GM12878 (cell line): ENCODE measurements at regions not wholly inside any gene's neighbourhood (a gene's known extent, or its start where the extent isn't known, plus 50 kb on each side); places are given as distances from the start of the nearest gene placed in this dataset.

Experiments used
- ATAC-seq: fragments of 200-7000 bp; cut with Tn5 transposase; 3 replicates; pipeline ENCODE4 v1.9.1; 2020; ENCODE audit warnings: mild to moderate bottlenecking, moderate library complexity
- BruUV-seq: library from RNA; stranded (reverse); fragments of 400-500 nt; replicated peaks from 2 replicates; lab custom pipeline; 2021; lab: Mats Ljungman, UMichigan
- CTCF ChIA-PET: fragments of 300-600 bp; sonication (Branson Sonifier 250); formaldehyde crosslinking; extraction: SDS; loops from one replicate; lab custom pipeline; 2021; ENCODE audit warnings: inconsistent platforms; lab: Yijun Ruan, JAX
- POLR2A ChIA-PET: fragments of 350-600 bp; formaldehyde crosslinking; extraction: SDS; loops from one replicate; lab custom pipeline; 2021; ENCODE audit warnings: inconsistent platforms; lab: Charles Lee
- RAD21 ChIA-PET: fragments of 300-600 bp; sonication (Branson Sonifier 250); formaldehyde crosslinking; loops from one replicate; lab custom pipeline; 2023; ENCODE audit warnings: antibody characterized with exemption; ENCODE audit not compliant: unreplicated experiment; lab: Charles Lee
- SMC1A ChIA-PET: fragments of 300-600 bp; sonication (Branson Sonifier 250); formaldehyde crosslinking; loops from one replicate; lab custom pipeline; 2023; ENCODE audit not compliant: unreplicated experiment, uncharacterized antibody; lab: Charles Lee
- DNase-seq: peaks from one replicate; pipeline ENCODE4 v3.0.0-alpha.2; 2011; ENCODE audit warnings: low read depth, low spot score
- FAIRE-seq: peaks from 3 replicates; lab custom pipeline; 2011; peaks lifted over from hg19 to GRCh38; lab: Jason Lieb, UNC
- H2AFZ ChIP-seq: 2 replicates; pipeline ENCODE4 v1.6.0; 2011; ENCODE audit warnings: low read depth, low read length, control low read depth; ENCODE audit not compliant: control insufficient read depth
- H3K27ac ChIP-seq: 2 replicates; pipeline ENCODE4 v1.5.1; 2011; ENCODE audit warnings: control low read depth; ENCODE audit not compliant: control insufficient read depth, insufficient read depth
- H3K27me3 ChIP-seq, 2 experiments: replicated peaks in 1 of 2; 2 replicates each; pipeline versions ENCODE4 v1.6.0 to v1.6.1; 2011; ENCODE audit warnings: low read length in 1 of 2; ENCODE audit not compliant: control insufficient read depth in 2 of 2, insufficient read depth in 2 of 2
- H3K36me3 ChIP-seq, 2 experiments: 2 replicates each; pipeline ENCODE4 v1.5.1; 2011; ENCODE audit warnings: low read length in 1 of 2; ENCODE audit not compliant: control insufficient read depth in 2 of 2, insufficient read depth in 2 of 2
- H3K4me1 ChIP-seq: 2 replicates; pipeline ENCODE4 v1.6.1; 2011; ENCODE audit warnings: mild to moderate bottlenecking, low read length, moderate library complexity, mixed read lengths; ENCODE audit not compliant: control insufficient read depth, insufficient read depth
- H3K4me2 ChIP-seq: 2 replicates; pipeline ENCODE4 v1.6.0; 2011; ENCODE audit warnings: control low read depth; ENCODE audit not compliant: control insufficient read depth, insufficient read depth
- H3K4me3 ChIP-seq: fragments of 200-600 bp; sonication (generic); 2 replicates; pipeline ENCODE4 v1.5.1; 2016
- H3K79me2 ChIP-seq: 2 replicates; pipeline ENCODE4 v1.6.0; 2011; ENCODE audit warnings: low read length; ENCODE audit not compliant: control insufficient read depth, insufficient read depth
- H3K9ac ChIP-seq: 2 replicates; pipeline ENCODE4 v1.8.0; 2011; ENCODE audit warnings: low read length, control low read depth, mixed read lengths; ENCODE audit not compliant: control insufficient read depth, insufficient read depth
- H3K9me3 ChIP-seq: replicated peaks from 3 replicates; pipeline ENCODE4 v1.5.1; 2011; ENCODE audit warnings: mild to moderate bottlenecking, low read length; ENCODE audit not compliant: control insufficient read depth, insufficient read depth
- H4K20me1 ChIP-seq: 2 replicates; pipeline ENCODE4 v1.6.0; 2011; ENCODE audit not compliant: control insufficient read depth, insufficient read depth
- ATF3 ChIP-seq: IDR thresholded peaks from 2 replicates; pipeline ENCODE4 v1.6.1; 2011; ENCODE audit warnings: low read depth, mild to moderate bottlenecking, low read length, moderate library complexity, borderline replicate concordance; ENCODE audit errors: extremely low read depth
- BCL11A ChIP-seq: IDR thresholded peaks from 2 replicates; pipeline ENCODE4 v1.6.1; 2011; ENCODE audit warnings: low read depth, low read length
- CEBPZ ChIP-seq: fragments of 150-350 bp; IDR thresholded peaks from 2 replicates; pipeline ENCODE4 v1.6.1; 2016; ENCODE audit warnings: low read depth, low read length
- CHD1 ChIP-seq: IDR thresholded peaks from 2 replicates; pipeline ENCODE4 v1.6.1; 2012; ENCODE audit warnings: low read depth, low read length, improper control_type of control experiment
- CREB1 ChIP-seq: IDR thresholded peaks from 2 replicates; pipeline ENCODE4 v1.6.1; 2012; ENCODE audit warnings: low read depth, mild to moderate bottlenecking, inconsistent platforms
- ESRRA ChIP-seq: IDR thresholded peaks from 2 replicates; pipeline ENCODE4 v1.6.1; 2012; ENCODE audit warnings: mild to moderate bottlenecking, low read length, improper control_type of control experiment
- EZH2 ChIP-seq: IDR thresholded peaks from 2 replicates; pipeline ENCODE4 v1.6.1; 2012; ENCODE audit warnings: low read depth, mild to moderate bottlenecking, control low read depth, inconsistent platforms, low read length, borderline replicate concordance; ENCODE audit not compliant: control insufficient read depth
- FOXK2 ChIP-seq: fragments of 450-650 bp; IDR thresholded peaks from 2 replicates; pipeline ENCODE4 v1.6.1; 2017; ENCODE audit warnings: mild to moderate bottlenecking, moderate library complexity
- HCFC1 ChIP-seq: fragments of 150-350 bp; IDR thresholded peaks from 2 replicates; pipeline ENCODE4 v1.6.1; 2014; ENCODE audit warnings: low read length
- IKZF2 ChIP-seq, 2 experiments: fragments of 450-650 bp; IDR thresholded peaks; 2 replicates each; pipeline ENCODE4 v1.6.1; 2017; ENCODE audit warnings: mild to moderate bottlenecking in 2 of 2, moderate library complexity in 2 of 2
- NR2C2 ChIP-seq: IDR thresholded peaks from 2 replicates; pipeline ENCODE4 v1.6.1; 2011; ENCODE audit warnings: borderline replicate concordance, low read depth; ENCODE audit not compliant: control insufficient read depth, insufficient read length
- RB1 ChIP-seq: fragments of 450-650 bp; formaldehyde crosslinking; IDR thresholded peaks from 2 replicates; pipeline ENCODE4 v1.6.1; 2017; ENCODE audit warnings: mild to moderate bottlenecking, borderline replicate concordance
- TCF12 ChIP-seq: IDR thresholded peaks from 2 replicates; pipeline ENCODE4 v1.6.1; 2011; ENCODE audit warnings: low read depth, mild to moderate bottlenecking, low read length
- WGBS: methylation state at CpG from one replicate; pipeline ENCODE4 v1.1.6; 2016; ENCODE audit warnings: low lambda C conversion rate; ENCODE audit not compliant: insufficient replicate concordance, insufficient coverage; ENCODE audit errors: missing lambda C conversion rate; 5-methylcytosine and 5-hydroxymethylcytosine counted together
- in situ Hi-C: fragments of 300-500 bp; cut with MboI; formaldehyde crosslinking; loops from 9 replicates; pipeline ENCODE4 v1.14.3; 2018; ENCODE audit warnings: mixed read lengths
- intact Hi-C: fragments of 100-400 bp; cut with micrococcal nuclease; formaldehyde crosslinking; loops from one replicate; pipeline ENCODE4 v1.14.2; 2022; ENCODE audit not compliant: unreplicated experiment
- TF ChIP-seq, protein P1 (sequence below): IDR thresholded peaks from 2 replicates; pipeline ENCODE4 v1.6.1; 2012; ENCODE audit warnings: mild to moderate bottlenecking, low read depth, low read length
- TF ChIP-seq, protein P2 (sequence below): IDR thresholded peaks from 2 replicates; pipeline ENCODE4 v1.6.1; 2011; ENCODE audit warnings: borderline replicate concordance, low read depth, mild to moderate bottlenecking, moderate library complexity, low read length; ENCODE audit not compliant: insufficient read depth, poor library complexity, severe bottlenecking

DNA sequence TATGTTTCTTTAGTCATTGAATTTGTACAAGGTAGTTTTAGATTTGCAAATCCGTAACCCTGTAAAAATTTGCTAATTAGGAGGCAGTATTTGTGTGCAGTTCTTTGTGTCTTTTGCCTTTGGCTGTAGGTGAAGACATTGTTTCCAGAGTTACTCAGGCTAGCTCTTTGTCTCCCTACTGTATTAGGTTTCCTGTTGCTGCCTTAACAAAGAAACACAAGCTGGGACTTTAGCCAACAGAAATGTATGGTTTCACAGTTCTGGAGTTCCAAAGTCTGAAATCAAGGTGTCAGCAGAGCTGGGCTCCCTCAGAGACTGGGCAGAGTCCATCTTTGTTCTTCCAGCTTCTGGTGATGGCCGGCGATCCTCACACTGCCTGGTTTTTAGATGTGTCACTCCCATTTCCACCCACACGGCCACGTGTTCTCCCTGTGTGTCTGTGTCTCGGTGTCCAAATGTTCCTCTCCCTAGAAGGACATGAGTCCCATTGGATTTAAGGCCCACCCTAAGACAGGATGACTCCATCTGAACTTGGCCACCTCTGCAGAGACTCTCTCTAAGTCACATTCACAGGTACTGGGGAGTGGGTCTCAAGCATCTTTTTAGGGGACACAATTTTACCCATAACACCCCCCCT lies 309.7 kb downstream of the GALR1 start:
- ChIA-PET POLR2A (no interaction called here), SMC1A (no interaction called here), CTCF (no interaction called here), RAD21 (no interaction called here)
- intact Hi-C loops (no loop called here), in situ Hi-C loops (no loop called here)
- no peak for FAIRE-seq
- Histone ChIP-seq H4K20me1 (no peaks in the 10 kb centered on the region), H3K4me2 (no peak overlapping the region), H2AFZ (no peak overlapping the region), H3K27me3 (no peaks in the 10 kb centered on the region), H3K9ac (no peak overlapping the region), H3K27ac (no peak overlapping the region), H3K9me3 (no peaks in the 10 kb centered on the region), H3K79me2 (no peaks in the 10 kb centered on the region), H3K4me3 (no peak overlapping the region), H3K36me3 (no peaks in the 10 kb centered on the region), H3K4me1 (no peaks in the 10 kb centered on the region)
- WGBS: 11% methylated on average over 6 of the region's 6 CpGs
- no peak for TF ChIP-seq EZH2
- no peak for TF ChIP-seq IKZF2 (IDR thresholded peaks at IDR 0.05)
- TF ChIP-seq CREB1: no peak
- no peak for TF ChIP-seq ESRRA
- TF ChIP-seq, protein P1, sequence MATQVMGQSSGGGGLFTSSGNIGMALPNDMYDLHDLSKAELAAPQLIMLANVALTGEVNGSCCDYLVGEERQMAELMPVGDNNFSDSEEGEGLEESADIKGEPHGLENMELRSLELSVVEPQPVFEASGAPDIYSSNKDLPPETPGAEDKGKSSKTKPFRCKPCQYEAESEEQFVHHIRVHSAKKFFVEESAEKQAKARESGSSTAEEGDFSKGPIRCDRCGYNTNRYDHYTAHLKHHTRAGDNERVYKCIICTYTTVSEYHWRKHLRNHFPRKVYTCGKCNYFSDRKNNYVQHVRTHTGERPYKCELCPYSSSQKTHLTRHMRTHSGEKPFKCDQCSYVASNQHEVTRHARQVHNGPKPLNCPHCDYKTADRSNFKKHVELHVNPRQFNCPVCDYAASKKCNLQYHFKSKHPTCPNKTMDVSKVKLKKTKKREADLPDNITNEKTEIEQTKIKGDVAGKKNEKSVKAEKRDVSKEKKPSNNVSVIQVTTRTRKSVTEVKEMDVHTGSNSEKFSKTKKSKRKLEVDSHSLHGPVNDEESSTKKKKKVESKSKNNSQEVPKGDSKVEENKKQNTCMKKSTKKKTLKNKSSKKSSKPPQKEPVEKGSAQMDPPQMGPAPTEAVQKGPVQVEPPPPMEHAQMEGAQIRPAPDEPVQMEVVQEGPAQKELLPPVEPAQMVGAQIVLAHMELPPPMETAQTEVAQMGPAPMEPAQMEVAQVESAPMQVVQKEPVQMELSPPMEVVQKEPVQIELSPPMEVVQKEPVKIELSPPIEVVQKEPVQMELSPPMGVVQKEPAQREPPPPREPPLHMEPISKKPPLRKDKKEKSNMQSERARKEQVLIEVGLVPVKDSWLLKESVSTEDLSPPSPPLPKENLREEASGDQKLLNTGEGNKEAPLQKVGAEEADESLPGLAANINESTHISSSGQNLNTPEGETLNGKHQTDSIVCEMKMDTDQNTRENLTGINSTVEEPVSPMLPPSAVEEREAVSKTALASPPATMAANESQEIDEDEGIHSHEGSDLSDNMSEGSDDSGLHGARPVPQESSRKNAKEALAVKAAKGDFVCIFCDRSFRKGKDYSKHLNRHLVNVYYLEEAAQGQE: no peak
- TF ChIP-seq BCL11A: no peak
- TF ChIP-seq HCFC1: no peak
- no peak for TF ChIP-seq CEBPZ
- TF ChIP-seq, protein P2, sequence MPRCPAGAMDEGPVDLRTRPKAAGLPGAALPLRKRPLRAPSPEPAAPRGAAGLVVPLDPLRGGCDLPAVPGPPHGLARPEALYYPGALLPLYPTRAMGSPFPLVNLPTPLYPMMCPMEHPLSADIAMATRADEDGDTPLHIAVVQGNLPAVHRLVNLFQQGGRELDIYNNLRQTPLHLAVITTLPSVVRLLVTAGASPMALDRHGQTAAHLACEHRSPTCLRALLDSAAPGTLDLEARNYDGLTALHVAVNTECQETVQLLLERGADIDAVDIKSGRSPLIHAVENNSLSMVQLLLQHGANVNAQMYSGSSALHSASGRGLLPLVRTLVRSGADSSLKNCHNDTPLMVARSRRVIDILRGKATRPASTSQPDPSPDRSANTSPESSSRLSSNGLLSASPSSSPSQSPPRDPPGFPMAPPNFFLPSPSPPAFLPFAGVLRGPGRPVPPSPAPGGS: no peak
- TF ChIP-seq RB1: no peak
- TF ChIP-seq TCF12: no peak
- no peak for TF ChIP-seq FOXK2
- no peak for TF ChIP-seq ATF3
- TF ChIP-seq CHD1: no peak
- TF ChIP-seq NR2C2: no peak
- no peak for ATAC-seq
- DNase-seq: no peak
- BruUV-seq: no TSS peak
